ENCODE measurements at regions not wholly inside any gene's neighbourhood (a gene's known extent, or its start where the extent isn't known, plus 50 kb on each side); places are given as distances from the start of the nearest gene placed in this dataset.

DNA sequence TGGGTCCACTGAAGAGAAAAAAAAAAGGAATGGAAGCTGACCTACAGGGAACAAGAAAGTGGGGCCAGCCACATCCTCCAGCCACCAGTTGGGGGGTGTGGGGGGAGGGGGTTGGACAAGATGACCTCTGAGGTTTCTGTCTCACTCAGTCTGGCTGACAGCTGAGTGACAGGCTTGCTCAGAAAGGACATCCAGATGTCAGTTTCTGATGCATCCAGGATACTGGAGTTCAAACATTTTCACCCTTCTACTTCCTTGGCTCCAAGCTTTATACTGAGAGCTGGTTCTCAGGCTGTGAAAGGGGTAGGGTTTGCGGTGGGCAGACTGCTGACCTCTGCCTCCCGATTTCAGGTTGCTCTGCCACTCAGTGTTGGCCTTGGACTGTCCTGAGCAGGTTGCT is 2178.3 kb downstream of the TP53TG3F start:
- Histone ChIP-seq H2AFZ (ENCODE audit: low read length) (no peak overlapping the region), H4K5ac (ENCODE audit: insufficient read length, low read depth, low read length) (no peak overlapping the region), H3K23me2 (ENCODE audit: insufficient read length, low read depth, low read length, poor library complexity, severe bottlenecking) (no peaks in the 10 kb centered on the region), H3T11ph (ENCODE audit: low read length) (no peak overlapping the region), H3K14ac (ENCODE audit: insufficient read depth, low read length) (no peak overlapping the region), H3K4me1 (ENCODE audit: insufficient read depth, low read length) (no peaks in the 10 kb centered on the region), H4K20me1 (ENCODE audit: control insufficient read depth, insufficient read depth, insufficient read length) (no peaks in the 10 kb centered on the region), H3K18ac (ENCODE audit: insufficient read length, low read depth, low read length) (no peak overlapping the region), H3K4me2 (ENCODE audit: insufficient read depth, insufficient read length, low read length) (no peak overlapping the region), H2AK5ac (ENCODE audit: insufficient read length, low read length) (no peak overlapping the region), H2BK5ac (ENCODE audit: insufficient read length, low read length) (no peak overlapping the region), H4K91ac (ENCODE audit: insufficient read length, low read depth, low read length) (no peak overlapping the region), H3K27me3 (ENCODE audit: insufficient read depth, low read length) (no peaks in the 10 kb centered on the region), H3K4ac (ENCODE audit: low read depth, low read length) (no peak overlapping the region), H2BK15ac (ENCODE audit: low read depth, low read length) (no peak overlapping the region), H3K27ac (ENCODE audit: insufficient read length, low read depth, low read length) (no peak overlapping the region), H3K9me3 (ENCODE audit: control insufficient read depth, low read depth, low read length) (peaks cover 80% of the 10 kb centered on the region), H3K79me1 (ENCODE audit: insufficient read depth, low read depth, low read length, poor library complexity, severe bottlenecking) (no peaks in the 10 kb centered on the region), H2BK20ac (ENCODE audit: low read depth, low read length, poor library complexity, severe bottlenecking) (no peak overlapping the region), H3K23ac (ENCODE audit: insufficient read length, low read depth, low read length) (no peak overlapping the region), H3K56ac (ENCODE audit: insufficient read length, low read depth, low read length) (no peak overlapping the region), H2BK12ac (ENCODE audit: insufficient read length, low read depth, low read length) (no peak overlapping the region), H3K79me2 (ENCODE audit: insufficient read depth, low read length) (no peaks in the 10 kb centered on the region), H4K8ac (replicated peaks; ENCODE audit: insufficient read length, low read depth, low read length) (no peak overlapping the region), H2BK120ac (ENCODE audit: low read depth, low read length, poor library complexity, severe bottlenecking) (no peak overlapping the region), H3K9ac (ENCODE audit: extremely low read depth, insufficient read length, low read length) (no peak overlapping the region)
- Mint-ChIP-seq H3K27me3 (ENCODE audit: low read depth) (peaks cover 2% of the 10 kb centered on the region; the same call in 1 of the 2 replicates), H3K36me3 (ENCODE audit: insufficient read depth in 1 of 3, low read depth in 3 of 3) (peaks cover 4 to 21% (median 17%) of the 10 kb centered on the region in 3 experiments; a peak in 6 of 7 replicates), H3K9me3 (peaks cover 90 to 93% of the 10 kb centered on the region in 2 experiments), H3K27ac (no peak overlapping the region), H3K4me3 (no peak overlapping the region), H3K4me1 (no peaks in the 10 kb centered on the region)
- TF ChIP-seq, protein P1, sequence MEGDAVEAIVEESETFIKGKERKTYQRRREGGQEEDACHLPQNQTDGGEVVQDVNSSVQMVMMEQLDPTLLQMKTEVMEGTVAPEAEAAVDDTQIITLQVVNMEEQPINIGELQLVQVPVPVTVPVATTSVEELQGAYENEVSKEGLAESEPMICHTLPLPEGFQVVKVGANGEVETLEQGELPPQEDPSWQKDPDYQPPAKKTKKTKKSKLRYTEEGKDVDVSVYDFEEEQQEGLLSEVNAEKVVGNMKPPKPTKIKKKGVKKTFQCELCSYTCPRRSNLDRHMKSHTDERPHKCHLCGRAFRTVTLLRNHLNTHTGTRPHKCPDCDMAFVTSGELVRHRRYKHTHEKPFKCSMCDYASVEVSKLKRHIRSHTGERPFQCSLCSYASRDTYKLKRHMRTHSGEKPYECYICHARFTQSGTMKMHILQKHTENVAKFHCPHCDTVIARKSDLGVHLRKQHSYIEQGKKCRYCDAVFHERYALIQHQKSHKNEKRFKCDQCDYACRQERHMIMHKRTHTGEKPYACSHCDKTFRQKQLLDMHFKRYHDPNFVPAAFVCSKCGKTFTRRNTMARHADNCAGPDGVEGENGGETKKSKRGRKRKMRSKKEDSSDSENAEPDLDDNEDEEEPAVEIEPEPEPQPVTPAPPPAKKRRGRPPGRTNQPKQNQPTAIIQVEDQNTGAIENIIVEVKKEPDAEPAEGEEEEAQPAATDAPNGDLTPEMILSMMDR (conservative IDR thresholded peaks at IDR 0.05), result no peak
- DNase-seq, result no peak
- no CpG with 5 or more reads among the region's 2 CpGs for WGBS (ENCODE audit: extremely low coverage, insufficient read length, low lambda C conversion rate)

Data from H9 (cell line).